Kidney glomerular epithelial cell (primary cell): ENCODE measurements at regions not wholly inside any gene's neighbourhood (a gene's known extent, or its start where the extent isn't known, plus 50 kb on each side); places are given as distances from the start of the nearest gene placed in this dataset.
A peak's percentile ranks its signal among the peaks of the same experiment; 100 is the strongest.

Experiments
- DNase-seq: peaks from one replicate; lab custom pipeline; 2025; lab: John Stamatoyannopoulos, UW

GRCh38 chr3:141418751-141419150, 50.4 kb downstream of the ZBTB38 start:
- no peak for DNase-seq

- DNase-seq = no peak
Measured at GRCh38 chr3:141419946-141420345, 51.6 kb downstream of the ZBTB38 start.

GRCh38 chr3:141421186-141421585, 52.9 kb downstream of the ZBTB38 start:
- no peak for DNase-seq

GRCh38 chr3:141421639-141422319, 53.5 kb downstream of the ZBTB38 start:
- DNase-seq = no peak

GRCh38 chr3:141422961-141423582, 54.8 kb downstream of the ZBTB38 start:
- no peak for DNase-seq

GRCh38 chr3:141425523-141426233, 57.4 kb downstream of the ZBTB38 start:
- DNase-seq = no peak

GRCh38 chr3:141426404-141427034, 58.2 kb downstream of the ZBTB38 start:
- DNase-seq = peak; percentile 49

GRCh38 chr3:141427764-141428163, 59.1 kb upstream of the RASA2 start:
- no peak for DNase-seq

- no peak for DNase-seq
Measured at GRCh38 chr3:141429371-141430035, 57.3 kb upstream of the RASA2 start.

- no peak for DNase-seq
Measured at GRCh38 chr3:141430316-141430715, 56.5 kb upstream of the RASA2 start.

GRCh38 chr3:141431411-141432378, 55.1 kb upstream of the RASA2 start:
- no peak for DNase-seq

- DNase-seq = no peak
Measured at GRCh38 chr3:141432904-141433303, 53.9 kb upstream of the RASA2 start.

- DNase-seq = no peak
Measured at GRCh38 chr3:141434255-141434654, 52.6 kb upstream of the RASA2 start.

GRCh38 chr3:141436180-141436579, 50.6 kb upstream of the RASA2 start:
- DNase-seq = no peak
